GM21360 (cell line): ENCODE measurements at regions not wholly inside any gene's neighbourhood (a gene's known extent, or its start where the extent isn't known, plus 50 kb on each side); places are given as distances from the start of the nearest gene placed in this dataset.
A peak's percentile ranks its signal among the peaks of the same experiment; 100 is the strongest.

ENCODE experiments used
- ATAC-seq: cut with Tn5 transposase; IDR thresholded peaks from one replicate; pipeline ENCODE4 v1.9.1; 2021; ENCODE audit warnings: mild to moderate bottlenecking, moderate library complexity; ENCODE audit not compliant: unreplicated experiment

GRCh38 chr13:73286942-73287620, 228.3 kb downstream of the KLF5 start:
- no peak for ATAC-seq

GRCh38 chr13:73286177-73286576, 227.4 kb downstream of the KLF5 start:
- ATAC-seq, result no peak

DNA sequence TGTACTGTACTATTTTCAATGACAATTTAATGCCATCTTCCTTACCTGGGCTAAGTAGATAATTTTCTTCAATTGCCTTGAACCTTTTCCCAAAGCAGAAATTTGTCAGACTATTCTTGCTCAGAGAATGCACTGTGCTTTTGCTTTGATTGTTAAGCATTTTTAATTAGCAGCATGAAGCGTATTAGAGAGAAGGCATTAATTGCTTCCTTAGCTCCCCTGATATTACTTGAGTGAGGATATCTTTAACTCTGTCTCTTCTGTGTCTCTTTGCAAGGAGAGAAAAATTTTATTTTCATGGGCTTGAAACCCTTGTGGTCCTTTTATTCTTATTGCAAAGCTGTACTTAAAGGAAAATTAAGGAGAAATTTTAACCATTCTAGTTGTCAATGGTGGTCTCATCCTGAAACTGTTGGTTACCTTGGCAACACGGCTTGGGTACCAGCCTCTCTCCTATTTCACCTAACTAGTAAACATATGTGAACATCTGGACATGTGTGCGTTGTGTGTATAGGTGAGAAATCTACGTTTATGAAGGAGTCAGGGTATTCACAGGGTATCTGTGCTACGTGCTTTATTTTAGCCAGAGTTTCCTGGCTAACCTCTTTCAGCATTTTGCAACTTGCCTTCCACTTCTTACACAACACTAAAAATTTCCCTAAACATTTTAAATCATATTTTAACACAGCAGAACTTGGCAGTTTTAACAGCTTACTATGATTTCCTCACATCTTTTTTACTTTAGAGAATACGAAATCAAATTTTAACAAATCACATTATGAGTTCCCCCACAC, 225.5 kb downstream of the KLF5 start:
- no peak for ATAC-seq

- no peak for ATAC-seq
These were observed 224.8 kb downstream of the KLF5 start for GRCh38 chr13:73283636-73284035.

DNA sequence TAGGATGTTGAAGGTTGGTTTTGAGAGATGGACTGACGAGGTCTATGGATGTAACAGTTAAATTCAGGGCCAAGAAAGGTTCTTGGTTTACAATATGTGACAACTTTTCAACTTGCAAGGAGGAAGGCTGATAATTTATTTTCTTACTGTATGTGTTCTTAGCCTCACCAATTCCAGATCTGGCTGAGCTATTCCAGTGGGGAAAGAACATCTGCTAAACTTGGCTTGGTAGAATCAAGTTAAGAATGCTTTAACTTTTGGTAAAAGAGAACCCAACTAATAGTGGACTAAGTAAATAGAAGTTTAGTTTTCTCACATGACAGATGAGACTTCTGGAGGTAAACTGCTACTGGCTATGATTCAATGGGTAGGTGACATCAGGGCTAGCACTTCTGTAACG, 222.9 kb downstream of the KLF5 start:
- no peak for ATAC-seq

GRCh38 chr13:73278186-73278585, 219.4 kb downstream of the KLF5 start:
- peak; percentile 51 for ATAC-seq

DNA sequence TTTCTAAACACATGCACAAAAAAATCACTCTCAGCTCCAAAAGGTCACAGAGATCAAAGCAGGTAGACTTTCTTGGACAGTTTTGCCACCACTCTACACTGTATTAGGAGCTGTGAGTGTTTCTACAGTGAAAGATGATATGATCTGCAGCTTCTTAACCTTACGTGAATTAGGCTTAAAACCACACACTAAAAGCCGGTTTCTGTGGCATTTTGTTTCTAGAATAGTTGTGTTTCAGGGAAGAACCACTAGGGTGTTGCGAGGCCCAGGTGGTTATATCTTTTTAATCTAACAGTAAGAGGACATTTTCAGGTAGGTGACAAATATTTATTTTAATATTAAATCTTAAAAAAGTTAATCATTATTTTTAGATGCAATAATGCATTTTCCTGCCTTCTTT, 216.4 kb downstream of the KLF5 start:
- no peak for ATAC-seq

DNA sequence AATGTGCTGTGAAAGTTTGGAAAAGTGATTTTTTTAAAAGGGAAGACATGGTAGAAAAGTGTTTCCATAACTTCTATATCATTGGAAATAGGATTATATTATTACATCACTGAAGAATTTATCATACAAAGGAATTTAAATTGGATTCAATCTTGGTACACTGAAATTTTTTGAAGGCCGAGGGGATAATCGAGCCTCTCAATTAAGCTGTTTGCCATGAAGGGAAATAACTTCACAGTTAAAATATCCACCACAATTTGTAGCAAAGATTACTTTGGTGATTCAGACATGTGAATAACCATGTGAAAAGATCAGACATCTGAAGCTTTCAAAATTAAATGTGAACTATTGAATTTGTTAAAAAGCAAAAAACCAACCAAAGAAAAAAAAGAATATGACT, 215.3 kb downstream of the KLF5 start:
- ATAC-seq, result no peak

DNA sequence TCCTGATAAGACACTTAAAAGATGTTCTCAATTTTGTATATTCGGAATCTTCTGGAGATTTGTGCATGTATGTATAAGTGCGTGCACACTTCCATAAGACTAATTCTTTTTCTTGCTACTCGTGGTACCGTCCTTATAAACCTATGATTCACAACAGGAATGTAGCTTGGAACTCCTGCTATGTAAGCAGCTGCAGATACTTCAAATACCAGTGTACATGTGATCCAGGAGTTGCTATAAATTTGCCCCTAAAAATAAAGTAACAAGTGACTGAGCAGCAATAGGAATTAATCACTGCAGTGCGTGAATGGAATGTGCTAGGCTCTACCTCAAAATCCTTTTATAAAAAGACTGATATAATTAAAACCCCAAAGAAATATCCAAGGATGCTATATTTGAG, 214.9 kb downstream of the KLF5 start:
- no peak for ATAC-seq

DNA sequence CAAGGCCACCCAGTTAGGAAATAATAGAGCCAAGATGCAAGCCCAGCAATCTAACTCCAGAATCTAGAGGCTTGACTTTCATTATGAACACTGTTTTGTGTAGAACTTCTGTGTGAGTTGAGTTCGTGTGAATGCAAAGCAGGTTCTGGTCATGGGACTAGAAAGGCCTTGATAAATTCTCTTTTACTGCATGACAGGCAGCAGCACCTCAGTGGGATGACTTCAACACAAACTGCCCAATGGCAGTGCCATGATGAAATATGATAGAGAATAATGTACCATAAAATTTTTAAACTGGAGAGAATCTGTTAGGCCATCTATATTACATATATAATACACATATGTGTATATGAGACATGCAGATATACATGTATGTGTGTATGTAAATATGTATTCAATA, 214.5 kb downstream of the KLF5 start:
- no peak for ATAC-seq

- ATAC-seq, result no peak
These were observed 214.0 kb downstream of the KLF5 start for GRCh38 chr13:73272831-73273230.

DNA sequence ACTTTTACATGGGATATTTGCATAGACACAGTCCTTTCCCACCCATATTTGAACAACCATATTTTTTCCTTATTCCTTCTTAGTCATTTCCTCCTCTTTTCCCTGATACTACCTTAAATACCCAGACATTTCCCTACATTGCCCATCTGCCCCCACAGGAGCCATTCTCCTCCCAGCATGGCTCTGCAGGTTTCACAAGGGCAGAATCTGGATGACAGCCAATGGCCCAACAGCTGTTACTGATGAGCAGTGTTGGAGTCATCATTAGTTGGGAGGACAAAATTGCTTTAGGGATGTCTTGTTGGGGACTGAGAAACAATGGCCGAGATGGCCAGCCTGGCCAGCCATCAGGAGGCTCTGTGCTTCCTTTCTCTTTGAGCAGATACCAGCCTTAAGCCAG, 209.5 kb downstream of the KLF5 start:
- ATAC-seq, result no peak

DNA sequence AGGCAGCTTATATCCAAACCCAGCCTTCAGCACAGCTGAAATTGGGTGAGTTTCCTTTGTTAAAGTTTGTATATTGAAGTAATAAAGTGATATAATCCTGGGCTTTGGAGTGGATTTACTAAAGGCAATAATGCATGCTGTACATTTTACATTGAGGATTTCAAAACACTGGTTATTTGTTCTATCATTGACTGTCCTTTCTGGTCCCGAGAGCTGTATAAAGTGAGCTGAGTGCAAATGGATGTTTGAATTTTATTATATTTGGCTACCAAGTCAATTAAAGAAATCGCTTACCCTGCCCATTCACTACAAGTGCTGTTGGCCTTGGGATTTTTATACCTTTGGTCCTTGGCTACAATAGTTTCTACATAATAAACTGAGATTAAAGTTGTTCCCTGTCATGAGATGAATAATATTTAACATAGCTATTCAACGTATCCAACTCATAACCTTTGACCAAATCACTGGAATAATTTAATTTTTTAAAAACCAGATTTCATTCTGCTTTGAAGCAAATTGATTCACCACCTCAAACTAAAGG, 207.9 kb downstream of the KLF5 start:
- ATAC-seq, result no peak

DNA sequence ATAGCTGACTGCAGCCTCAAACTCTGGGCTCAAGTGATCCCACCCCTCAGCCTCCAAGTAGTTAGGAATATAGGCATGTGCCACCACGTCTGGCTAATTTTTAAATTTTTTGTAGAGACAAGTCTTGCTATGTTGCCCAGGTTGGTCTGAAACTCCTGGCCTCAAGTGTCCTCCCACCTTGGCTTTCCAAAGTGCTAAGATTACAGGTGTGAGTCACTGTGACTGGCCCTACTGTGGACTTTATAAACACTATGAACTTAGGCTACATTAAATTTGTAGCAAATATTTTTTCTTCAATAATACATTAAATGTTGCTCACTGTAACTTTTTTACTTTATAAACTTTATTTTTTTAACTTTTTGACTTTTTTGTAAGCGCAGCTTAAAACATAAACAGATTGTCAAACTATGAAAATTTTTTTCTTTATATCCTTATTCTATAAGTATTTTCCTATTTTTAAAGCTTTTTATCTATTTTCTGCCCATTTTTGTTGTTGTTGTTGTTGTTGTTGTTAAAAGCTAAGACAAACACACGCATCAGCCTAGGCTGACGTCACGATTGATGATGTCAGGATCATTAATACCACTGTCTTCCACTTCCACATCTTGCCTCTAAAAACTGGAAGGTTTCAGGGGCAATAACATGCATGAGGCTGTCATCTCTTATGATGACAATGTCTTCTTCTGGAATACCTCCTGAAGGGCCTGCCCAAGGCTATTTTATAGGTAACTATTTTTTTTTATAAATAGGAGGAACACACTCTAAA, 204.2 kb downstream of the KLF5 start:
- no peak for ATAC-seq

GRCh38 chr13:73261739-73262216, 203.0 kb downstream of the KLF5 start:
- no peak for ATAC-seq

- no peak for ATAC-seq
These were observed 200.5 kb downstream of the KLF5 start for GRCh38 chr13:73259061-73260017.

DNA sequence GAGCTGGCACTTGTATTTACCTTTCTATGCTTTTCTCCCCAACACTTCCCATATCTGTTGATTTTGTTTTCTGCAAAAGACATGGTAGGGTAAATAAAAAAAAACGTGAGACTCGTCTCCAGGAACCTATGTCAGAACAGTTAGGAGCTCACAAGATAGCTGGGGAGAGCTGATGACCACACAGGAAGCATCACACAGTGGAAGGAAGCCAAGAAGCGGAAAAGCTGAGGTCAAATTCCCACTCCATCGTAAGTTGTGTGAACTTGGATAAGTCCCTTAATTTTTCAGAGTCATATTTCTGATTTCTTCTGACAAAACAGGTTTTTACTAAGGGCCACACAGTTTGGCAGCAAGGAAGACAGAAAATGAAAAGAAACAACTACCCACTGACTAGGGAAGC, 199.6 kb downstream of the KLF5 start:
- no peak for ATAC-seq

GRCh38 chr13:73254827-73255226, 196.0 kb downstream of the KLF5 start:
- ATAC-seq, result no peak

DNA sequence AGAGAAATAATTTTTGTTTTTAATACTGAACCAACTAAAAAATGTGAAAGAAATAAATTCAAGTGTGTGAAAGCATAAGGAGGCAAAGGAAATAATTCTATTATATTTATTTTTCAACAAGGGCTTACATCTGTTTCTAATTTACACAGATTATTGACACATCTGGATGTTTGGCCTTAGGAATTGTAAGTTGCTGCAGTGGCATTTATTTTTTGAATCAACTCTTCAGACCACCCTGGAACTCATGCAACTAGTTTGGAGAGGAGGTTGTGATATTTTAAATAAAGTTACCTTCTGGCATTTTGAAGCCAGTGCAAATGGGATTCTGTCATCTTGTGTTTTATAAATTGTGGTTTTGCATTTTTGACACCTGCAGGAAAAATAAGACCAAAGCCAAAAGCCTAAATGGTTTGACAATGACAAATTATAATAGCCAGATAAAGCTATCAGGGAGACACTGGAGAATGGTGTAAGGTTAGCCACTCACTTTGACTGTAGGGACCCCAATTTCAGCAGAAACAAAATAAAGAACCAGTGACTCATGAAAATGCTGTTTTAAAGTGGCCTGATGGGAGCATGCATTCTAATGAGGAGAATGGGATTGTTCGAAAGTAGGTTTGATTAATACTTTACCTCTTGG, 192.9 kb downstream of the KLF5 start:
- ATAC-seq, result no peak

DNA sequence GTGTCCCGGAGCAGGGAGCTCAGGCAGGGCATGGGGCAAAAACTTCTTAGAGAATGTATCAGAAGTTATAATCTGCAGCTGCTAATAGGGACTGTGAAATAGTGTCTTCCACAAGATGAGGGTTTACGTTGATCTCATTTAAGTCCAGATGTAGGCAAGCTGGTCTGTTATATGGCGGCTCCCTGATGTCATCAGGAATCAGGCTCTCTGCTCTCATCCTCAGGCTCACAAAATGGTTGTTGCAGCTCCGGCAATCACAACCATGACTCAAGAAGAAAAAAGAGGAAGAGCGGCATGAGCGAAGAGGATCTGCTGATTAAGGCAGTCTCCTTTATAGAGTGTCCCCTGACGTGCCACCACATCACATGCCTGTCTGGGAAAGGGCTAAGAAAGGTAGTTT, 191.3 kb downstream of the KLF5 start:
- no peak for ATAC-seq
